Trophoblast cell (in vitro differentiated cells and primary cell): ENCODE measurements at regions not wholly inside any gene's neighbourhood (a gene's known extent, or its start where the extent isn't known, plus 50 kb on each side); places are given as distances from the start of the nearest gene placed in this dataset.

Source experiments
- DNase-seq, 2 donors: peaks; one replicate each; pipeline ENCODE4 v3.0.0-alpha.2; 2016
- H2AFZ ChIP-seq: 2 replicates; pipeline ENCODE4 v1.6.1; 2013; ENCODE audit warnings: low read length, moderate library complexity, mild to moderate bottlenecking; ENCODE audit not compliant: insufficient read depth, poor library complexity
- H2AK5ac ChIP-seq: 2 replicates; pipeline ENCODE4 v1.6.1; 2013; ENCODE audit warnings: mild to moderate bottlenecking, low read length
- H2BK120ac ChIP-seq: 2 replicates; pipeline ENCODE4 v1.6.1; 2013; ENCODE audit warnings: low read length, mild to moderate bottlenecking, moderate library complexity; ENCODE audit not compliant: insufficient read depth, poor library complexity
- H2BK12ac ChIP-seq: 2 replicates; pipeline ENCODE4 v1.6.1; 2013; ENCODE audit warnings: mild to moderate bottlenecking, low read length, moderate library complexity
- H2BK5ac ChIP-seq: 2 replicates; pipeline ENCODE4 v1.6.1; 2013; ENCODE audit warnings: low read length, low read depth, moderate library complexity, mild to moderate bottlenecking; ENCODE audit not compliant: poor library complexity
- H3K14ac ChIP-seq: 2 replicates; pipeline ENCODE4 v1.6.1; 2013; ENCODE audit warnings: mild to moderate bottlenecking, low read length
- H3K18ac ChIP-seq: 2 replicates; pipeline ENCODE4 v1.6.1; 2013; ENCODE audit warnings: mild to moderate bottlenecking, low read length
- H3K23ac ChIP-seq: 2 replicates; pipeline ENCODE4 v1.6.1; 2013; ENCODE audit warnings: low read length
- H3K27ac ChIP-seq: 2 replicates; pipeline ENCODE4 v1.5.1; 2013; ENCODE audit warnings: low read depth, mild to moderate bottlenecking, inconsistent platforms, low read length, moderate library complexity
- H3K27me3 ChIP-seq: 2 replicates; pipeline ENCODE4 v1.6.1; 2013; ENCODE audit warnings: inconsistent platforms, mild to moderate bottlenecking, low read length, moderate library complexity; ENCODE audit not compliant: insufficient read depth
- H3K36me3 ChIP-seq, 2 experiments: 1 replicate in 1 of 2; 2 replicates in 1 of 2; pipeline ENCODE4 v1.6.1; 2013; ENCODE audit warnings: low read length in 2 of 2, mild to moderate bottlenecking in 2 of 2, moderate library complexity in 1 of 2; ENCODE audit not compliant: insufficient read depth in 2 of 2, control insufficient read depth in 1 of 2
- H3K4ac ChIP-seq: 2 replicates; pipeline ENCODE4 v1.6.1; 2013; ENCODE audit warnings: low read depth, mild to moderate bottlenecking, low read length, moderate library complexity
- H3K4me1 ChIP-seq, 2 experiments: 1 replicate in 1 of 2; 2 replicates in 1 of 2; pipeline ENCODE4 v1.6.1; 2013; ENCODE audit warnings: low read length in 2 of 2, mild to moderate bottlenecking in 2 of 2, moderate library complexity in 1 of 2; ENCODE audit not compliant: insufficient read depth in 2 of 2, control insufficient read depth in 1 of 2
- H3K4me2 ChIP-seq: 2 replicates; pipeline ENCODE4 v1.6.1; 2013; ENCODE audit warnings: inconsistent platforms, mild to moderate bottlenecking, low read length, moderate library complexity
- H3K4me3 ChIP-seq: 2 replicates; pipeline ENCODE4 v1.5.1; 2013; ENCODE audit warnings: mild to moderate bottlenecking, low read depth, low read length, inconsistent platforms
- H3K79me1 ChIP-seq: one replicate; pipeline ENCODE4 v1.6.1; 2013; ENCODE audit warnings: low read length
- H3K79me2 ChIP-seq: 2 replicates; pipeline ENCODE4 v1.6.1; 2013; ENCODE audit warnings: low read length, mild to moderate bottlenecking; ENCODE audit not compliant: control insufficient read depth, insufficient read depth, poor library complexity
- H3K9ac ChIP-seq: 2 replicates; pipeline ENCODE4 v1.6.1; 2013; ENCODE audit warnings: mild to moderate bottlenecking, low read length
- H3K9me3 ChIP-seq: 2 replicates; pipeline ENCODE4 v1.6.1; 2013; ENCODE audit warnings: low read depth, mild to moderate bottlenecking, control low read depth, inconsistent platforms, low read length; ENCODE audit not compliant: insufficient read depth
- H4K12ac ChIP-seq: 2 replicates; pipeline ENCODE4 v1.6.1; 2013; ENCODE audit warnings: low read depth, mild to moderate bottlenecking, low read length, moderate library complexity
- H4K8ac ChIP-seq: 2 replicates; pipeline ENCODE4 v1.6.1; 2013; ENCODE audit warnings: low read depth, mild to moderate bottlenecking, low read length, moderate library complexity
- H4K91ac ChIP-seq: one replicate; pipeline ENCODE4 v1.6.1; 2013; ENCODE audit warnings: low read depth, mild to moderate bottlenecking, low read length, moderate library complexity
- WGBS: extraction: QIAGEN DNeasy Blood & Tissue Kit; methylation state at CpG from one replicate; pipeline ENCODE4 v1.1.7; 2013; ENCODE audit warnings: missing lambda C conversion rate; ENCODE audit not compliant: insufficient read length, insufficient coverage; ENCODE audit errors: extremely low coverage; 5-methylcytosine and 5-hydroxymethylcytosine counted together

DNA sequence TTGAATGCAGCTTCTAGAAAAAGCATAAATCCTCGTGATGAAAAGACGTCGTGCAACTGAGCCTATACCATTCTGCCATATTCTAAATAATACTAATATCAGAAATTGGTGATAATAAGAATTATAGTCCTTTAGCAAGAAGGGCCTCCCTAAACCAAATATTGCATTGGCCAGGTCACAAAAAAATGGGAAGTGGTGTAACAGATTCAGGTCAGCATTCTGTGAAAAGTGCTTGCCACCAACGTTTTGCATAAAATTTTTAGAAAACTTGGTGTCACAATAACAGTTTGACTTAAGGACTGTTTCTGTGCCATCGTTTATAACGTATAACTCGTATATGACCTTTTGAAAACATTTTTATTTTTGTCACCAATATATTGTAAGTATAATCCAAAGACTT is 603.6 kb downstream of the CPS1 start:
- H2AFZ ChIP-seq: no peak overlapping the region
- WGBS: no CpG with 5 or more reads among the region's 7 CpGs

GRCh38 chr2:211161236-211161635 is 604.8 kb downstream of the CPS1 start:
- H3K4me2 ChIP-seq: no peak overlapping the region
- no peaks in the 10 kb centered on the region for H3K4me1 ChIP-seq
- H3K79me2 ChIP-seq: no peaks in the 10 kb centered on the region
- H2BK120ac ChIP-seq: no peak overlapping the region
- H3K18ac ChIP-seq: no peak overlapping the region
- H3K4ac ChIP-seq: no peak overlapping the region
- no peak overlapping the region for H4K12ac ChIP-seq
- no peaks in the 10 kb centered on the region for H3K9me3 ChIP-seq
- H3K79me1 ChIP-seq: no peaks in the 10 kb centered on the region
- no peaks in the 10 kb centered on the region for H3K27me3 ChIP-seq
- WGBS: no CpG with 5 or more reads among the region's 5 CpGs
- H3K36me3 ChIP-seq: no peaks in the 10 kb centered on the region
- no peak overlapping the region for H3K23ac ChIP-seq
- no peak overlapping the region for H2AFZ ChIP-seq
- no peak overlapping the region for H3K9ac ChIP-seq
- H3K14ac ChIP-seq: no peak overlapping the region
- H2BK12ac ChIP-seq: no peak overlapping the region
- no peak overlapping the region for H4K91ac ChIP-seq
- H2AK5ac ChIP-seq: no peak overlapping the region
- no peak for DNase-seq
- no peak overlapping the region for H2BK5ac ChIP-seq
- H3K27ac ChIP-seq: no peak overlapping the region
- no peak overlapping the region for H3K4me3 ChIP-seq
- no peak overlapping the region for H4K8ac ChIP-seq

More for the DNA sequence above, 603.6 kb downstream of the CPS1 start:
- no peaks in the 10 kb centered on the region for H3K79me2 ChIP-seq
- H3K9ac ChIP-seq: no peak overlapping the region
- no peak overlapping the region for H3K4me2 ChIP-seq
- no peak overlapping the region for H4K8ac ChIP-seq
- H3K14ac ChIP-seq: no peak overlapping the region
- H3K23ac ChIP-seq: no peak overlapping the region
- no peak for DNase-seq
- H3K4ac ChIP-seq: no peak overlapping the region
- H2BK5ac ChIP-seq: no peak overlapping the region
- no peaks in the 10 kb centered on the region for H3K4me1 ChIP-seq
- no peak overlapping the region for H3K18ac ChIP-seq
- H3K27me3 ChIP-seq: no peaks in the 10 kb centered on the region
- no peak overlapping the region for H4K91ac ChIP-seq
- H2BK120ac ChIP-seq: no peak overlapping the region
- no peak overlapping the region for H3K27ac ChIP-seq
- no peak overlapping the region for H2AK5ac ChIP-seq
- H3K9me3 ChIP-seq: no peaks in the 10 kb centered on the region
- H3K4me3 ChIP-seq: no peak overlapping the region
- H3K79me1 ChIP-seq: no peaks in the 10 kb centered on the region
- H4K12ac ChIP-seq: no peak overlapping the region
- H2BK12ac ChIP-seq: no peak overlapping the region
- no peaks in the 10 kb centered on the region for H3K36me3 ChIP-seq

DNA sequence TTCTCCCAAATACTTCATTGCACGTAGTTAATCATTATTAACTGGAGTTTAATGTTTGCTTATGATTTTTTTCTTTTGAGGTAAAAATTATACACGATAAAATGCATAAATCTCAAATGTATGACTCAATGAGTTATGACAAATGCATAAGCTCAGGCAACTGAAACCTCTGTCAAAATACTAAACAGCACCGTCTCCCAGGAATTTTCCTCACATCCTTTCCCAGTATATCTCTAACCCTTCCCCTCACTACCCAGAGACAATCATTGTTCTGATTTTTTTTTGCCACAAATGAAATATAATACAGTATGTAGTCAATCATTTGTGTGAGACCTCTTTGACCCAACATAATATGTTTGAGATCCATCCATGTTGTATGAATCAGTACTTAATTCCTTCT is 606.5 kb downstream of the CPS1 start:
- no CpG with 5 or more reads among the region's 3 CpGs for WGBS
- no peak overlapping the region for H3K4me3 ChIP-seq
- no peaks in the 10 kb centered on the region for H3K4me1 ChIP-seq
- H3K23ac ChIP-seq: no peak overlapping the region
- H2BK12ac ChIP-seq: no peak overlapping the region
- no peak overlapping the region for H4K8ac ChIP-seq
- H3K4ac ChIP-seq: no peak overlapping the region
- no peaks in the 10 kb centered on the region for H3K27me3 ChIP-seq
- no peak overlapping the region for H2BK120ac ChIP-seq
- H3K18ac ChIP-seq: no peak overlapping the region
- H3K79me1 ChIP-seq: no peaks in the 10 kb centered on the region
- no peak overlapping the region for H3K27ac ChIP-seq
- H3K79me2 ChIP-seq: no peaks in the 10 kb centered on the region
- H3K9me3 ChIP-seq: no peaks in the 10 kb centered on the region
- H2AK5ac ChIP-seq: no peak overlapping the region
- no peak overlapping the region for H4K12ac ChIP-seq
- no peak overlapping the region for H3K14ac ChIP-seq
- no peak for DNase-seq
- no peak overlapping the region for H3K4me2 ChIP-seq
- no peak overlapping the region for H3K9ac ChIP-seq
- no peak overlapping the region for H2BK5ac ChIP-seq
- H4K91ac ChIP-seq: no peak overlapping the region
- H3K36me3 ChIP-seq: no peaks in the 10 kb centered on the region
- no peak overlapping the region for H2AFZ ChIP-seq

DNA sequence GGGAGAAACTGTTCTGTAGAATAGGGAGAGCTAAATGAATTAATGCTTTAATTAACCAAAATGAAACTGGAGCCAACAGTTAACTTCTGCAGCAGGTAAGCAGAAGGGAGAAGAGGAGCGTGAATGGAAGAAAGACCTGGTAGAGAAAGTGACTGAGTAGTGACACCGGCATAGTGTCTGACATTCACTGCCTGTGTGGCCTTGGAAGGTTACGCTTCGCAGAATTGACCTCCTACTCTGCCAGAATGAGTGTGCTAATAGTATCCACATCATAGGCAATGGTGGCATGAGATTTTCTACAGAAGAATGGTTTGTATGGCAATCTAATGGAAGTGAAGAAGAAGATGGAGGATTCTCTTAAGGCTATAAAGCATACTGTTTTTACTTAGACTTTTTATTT is 614.4 kb downstream of the CPS1 start:
- Histone ChIP-seq H3K79me2 (no peaks in the 10 kb centered on the region), H2AK5ac (no peak overlapping the region), H3K4me2 (no peak overlapping the region), H2BK5ac (no peak overlapping the region), H3K4ac (no peak overlapping the region), H3K14ac (no peak overlapping the region), H3K4me1 (no peaks in the 10 kb centered on the region), H3K27ac (no peak overlapping the region), H3K18ac (no peak overlapping the region), H3K79me1 (no peaks in the 10 kb centered on the region), H2AFZ (no peak overlapping the region), H3K27me3 (no peaks in the 10 kb centered on the region), H3K4me3 (no peak overlapping the region), H2BK12ac (no peak overlapping the region), H4K8ac (no peak overlapping the region), H3K9ac (no peak overlapping the region), H2BK120ac (no peak overlapping the region), H4K91ac (no peak overlapping the region), H3K36me3 (no peaks in the 10 kb centered on the region), H3K23ac (no peak overlapping the region), H4K12ac (no peak overlapping the region), H3K9me3 (no peaks in the 10 kb centered on the region)
- no CpG with 5 or more reads among the region's 4 CpGs for WGBS
- no peak for DNase-seq
